Esophagus muscularis mucosa (tissue), 4 donors: ENCODE measurements at regions not wholly inside any gene's neighbourhood (a gene's known extent, or its start where the extent isn't known, plus 50 kb on each side); places are given as distances from the start of the nearest gene placed in this dataset.

Experiments
- DNase-seq: peaks from one replicate; pipeline ENCODE4 v3.0.0-alpha.2; 2017; ENCODE audit errors: extremely low spot score
- H3K27ac ChIP-seq, 4 donors: fragments of 200-600 bp; sonication (generic); replicated peaks in 1 of 4; 1 replicate in 3 of 4; 2 replicates in 1 of 4; pipeline ENCODE4 v1.5.1; 2016 to 2019; ENCODE audit warnings: mild to moderate bottlenecking in 1 of 4
- H3K27me3 ChIP-seq, 4 donors: fragments of 200-600 bp; sonication (generic); one replicate each; pipeline versions ENCODE4 v1.5.1 to v1.6.0; 2016 to 2019
- H3K36me3 ChIP-seq, 4 donors: fragments of 200-600 bp; sonication (generic); one replicate each; pipeline ENCODE4 v1.5.1; 2016 to 2019
- H3K4me1 ChIP-seq, 4 donors: fragments of 200-600 bp; sonication (generic); one replicate each; pipeline ENCODE4 v1.5.1; 2016 to 2019
- H3K4me3 ChIP-seq, 4 donors: fragments of 200-600 bp; sonication (generic); 1 replicate in 2 of 4; 2 replicates in 2 of 4; pipeline ENCODE4 v1.5.1; 2016 to 2019; ENCODE audit warnings: mild to moderate bottlenecking in 4 of 4, moderate library complexity in 1 of 4
- H3K9me3 ChIP-seq, 4 donors: fragments of 200-600 bp; sonication (generic); 1 replicate in 3 of 4; 2 replicates in 1 of 4; pipeline ENCODE4 v1.5.1; 2016 to 2019
- CTCF ChIP-seq, 3 experiments: fragments of 200-600 bp in 2 of 3; fragments of 450-650 bp in 1 of 3; sonication (generic) in 2 of 3; IDR thresholded peaks; one replicate each; pipeline ENCODE4 v1.5.1; 2017 to 2019; ENCODE audit warnings: antibody characterized with exemption in 3 of 3, mild to moderate bottlenecking in 2 of 3, moderate library complexity in 1 of 3
- EP300 ChIP-seq: sonication (generic); formaldehyde crosslinking; IDR thresholded peaks from one replicate; pipeline ENCODE4 v1.6.1; 2017; ENCODE audit warnings: antibody characterized with exemption
- POLR2A ChIP-seq: fragments of 450-650 bp; IDR thresholded peaks from one replicate; pipeline ENCODE4 v1.6.1; 2017; ENCODE audit warnings: antibody characterized with exemption, moderate library complexity, mild to moderate bottlenecking, low read depth
- POLR2AphosphoS5 ChIP-seq, 2 donors: sonication (generic); formaldehyde crosslinking; IDR thresholded peaks; one replicate each; pipeline ENCODE4 v1.6.1; 2017; ENCODE audit warnings: antibody characterized with exemption in 2 of 2
- WGBS: methylation state at CpG from one replicate; pipeline ENCODE4 v1.1.5; 2018; 5-methylcytosine and 5-hydroxymethylcytosine counted together
- intact Hi-C: fragments of 100-400 bp; cut with DNase I; formaldehyde crosslinking; loops from one replicate; pipeline ENCODE4 v1.15.1; 2023

DNA sequence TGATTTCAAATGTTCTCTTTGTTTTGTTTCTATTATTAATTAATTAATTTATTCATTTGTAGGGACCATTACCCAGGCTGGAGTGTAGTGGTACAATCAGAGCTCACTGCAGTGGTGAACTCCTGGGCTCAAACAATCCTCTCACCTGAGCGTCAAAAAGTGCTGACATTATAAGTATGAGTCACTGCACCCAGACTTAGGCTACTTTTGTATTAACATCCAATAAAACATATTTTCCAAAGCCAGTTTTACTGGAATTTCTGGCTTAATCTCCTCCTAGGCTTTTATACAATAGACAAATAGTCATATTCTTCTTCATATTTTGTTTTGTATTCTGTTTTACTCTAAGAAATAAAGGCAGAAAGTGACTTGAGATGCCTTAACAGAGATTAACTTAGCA is 749.6 kb downstream of the SLC16A7 start:
- Histone ChIP-seq H3K36me3 (no peaks in the 10 kb centered on the region), H3K4me1 (no peaks in the 10 kb centered on the region), H3K27me3 (no peaks in the 10 kb centered on the region), H3K27ac (no peak overlapping the region), H3K4me3 (no peak overlapping the region), H3K9me3 (no peaks in the 10 kb centered on the region)
- intact Hi-C loops, result no loop called here
- no peak for TF ChIP-seq POLR2A
- TF ChIP-seq POLR2AphosphoS5 (IDR thresholded peaks at IDR 0.05), result no peak
- no peak for TF ChIP-seq CTCF (IDR thresholded peaks at IDR 0.05)
- no peak for TF ChIP-seq EP300
- 96% methylated on average over 1 of the region's 1 CpG for WGBS
- no peak for DNase-seq

GRCh38 chr12:60349232-60349978 is 753.6 kb downstream of the SLC16A7 start:
- H3K4me1 ChIP-seq, result no peaks in the 10 kb centered on the region

DNA sequence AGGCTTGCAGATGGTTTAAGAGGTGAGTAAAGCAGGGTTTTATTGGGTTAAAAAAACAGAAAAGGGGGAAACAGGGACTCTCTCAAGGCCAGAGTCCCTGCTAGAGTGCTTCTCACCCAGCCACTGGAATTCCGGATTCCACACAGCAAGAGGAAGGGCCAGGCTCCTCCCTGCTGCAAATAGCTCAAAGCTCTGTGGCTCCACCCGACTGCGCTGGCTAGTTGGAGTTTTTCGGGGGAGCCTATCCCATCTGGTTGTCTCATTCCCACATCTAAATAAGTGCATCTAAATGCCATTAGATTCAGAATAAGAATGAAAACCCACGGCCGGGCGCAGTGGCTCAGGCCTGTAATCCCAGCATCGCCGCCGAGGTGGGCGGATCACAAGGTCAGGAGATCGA is 791.5 kb downstream of the SLC16A7 start:
- H3K27me3 ChIP-seq, result no peaks in the 10 kb centered on the region
- no peaks in the 10 kb centered on the region for H3K9me3 ChIP-seq
- no peak for TF ChIP-seq EP300
- TF ChIP-seq POLR2AphosphoS5 (IDR thresholded peaks at IDR 0.05), result no peak
- no peak for TF ChIP-seq POLR2A
- TF ChIP-seq CTCF (IDR thresholded peaks at IDR 0.05), result no peak
- no peak overlapping the region for H3K27ac ChIP-seq
- no peaks in the 10 kb centered on the region for H3K4me1 ChIP-seq
- WGBS, result 96% methylated on average over 12 of the region's 12 CpGs
- intact Hi-C loops, result no loop called here
- no peaks in the 10 kb centered on the region for H3K36me3 ChIP-seq
- no peak overlapping the region for H3K4me3 ChIP-seq
- no peak for DNase-seq

More at GRCh38 chr12:60349232-60349978, 753.6 kb downstream of the SLC16A7 start:
- no peak for TF ChIP-seq POLR2AphosphoS5 (IDR thresholded peaks at IDR 0.05)
- no peak for TF ChIP-seq EP300
- Histone ChIP-seq H3K4me3 (no peak overlapping the region), H3K27ac (no peak overlapping the region), H3K9me3 (no peaks in the 10 kb centered on the region), H3K36me3 (no peaks in the 10 kb centered on the region), H3K27me3 (no peaks in the 10 kb centered on the region)
- DNase-seq, result no peak
- WGBS, result 52% methylated on average over 3 of the region's 3 CpGs
- intact Hi-C loops, result no loop called here

- intact Hi-C loops, result no loop called here
- WGBS, result 81% methylated on average over 3 of the region's 3 CpGs
- Histone ChIP-seq H3K27me3 (no peaks in the 10 kb centered on the region), H3K4me3 (no peak overlapping the region), H3K4me1 (no peaks in the 10 kb centered on the region), H3K9me3 (no peaks in the 10 kb centered on the region), H3K27ac (no peak overlapping the region), H3K36me3 (no peaks in the 10 kb centered on the region)
- TF ChIP-seq POLR2A, result no peak
- no peak for TF ChIP-seq CTCF (IDR thresholded peaks at IDR 0.05)
- no peak for TF ChIP-seq EP300
- no peak for TF ChIP-seq POLR2AphosphoS5 (IDR thresholded peaks at IDR 0.05)
- DNase-seq, result no peak
Observed at GRCh38 chr12:60391051-60391450, 795.2 kb downstream of the SLC16A7 start.

GRCh38 chr12:60391791-60392190 is 796.0 kb downstream of the SLC16A7 start:
- intact Hi-C loops, result no loop called here
- no peaks in the 10 kb centered on the region for H3K9me3 ChIP-seq
- H3K36me3 ChIP-seq, result no peaks in the 10 kb centered on the region
- DNase-seq, result no peak
- no peak for TF ChIP-seq EP300
- no peak for TF ChIP-seq CTCF (IDR thresholded peaks at IDR 0.05)
- no peak for TF ChIP-seq POLR2A
- no peak for TF ChIP-seq POLR2AphosphoS5 (IDR thresholded peaks at IDR 0.05)
- no peaks in the 10 kb centered on the region for H3K27me3 ChIP-seq
- H3K4me1 ChIP-seq, result no peaks in the 10 kb centered on the region
- no peak overlapping the region for H3K27ac ChIP-seq
- no peak overlapping the region for H3K4me3 ChIP-seq
